ENCODE measurements at regions not wholly inside any gene's neighbourhood (a gene's known extent, or its start where the extent isn't known, plus 50 kb on each side); places are given as distances from the start of the nearest gene placed in this dataset.

DNA sequence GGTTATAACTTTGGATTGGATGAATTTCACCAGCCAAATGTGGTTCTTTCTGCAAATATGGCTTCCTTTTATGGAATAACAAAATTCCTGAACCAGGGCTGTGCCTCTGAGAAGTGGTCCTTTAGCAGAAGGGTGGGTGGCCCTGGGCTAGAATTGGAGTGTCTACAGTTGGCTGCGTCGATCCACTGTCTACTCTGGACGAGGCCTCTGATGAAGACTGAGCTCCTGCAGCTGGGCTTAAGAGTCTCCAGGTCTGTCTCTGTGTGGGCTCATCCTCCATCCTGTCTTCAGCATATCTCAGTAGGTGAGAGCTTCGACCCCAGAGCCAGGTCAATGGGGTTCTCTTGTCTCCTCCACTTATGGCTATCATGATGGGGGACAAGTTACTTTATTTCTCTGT lies 166.3 kb upstream of the PMEPA1 start:
- no peak for DNase-seq (ENCODE audit: low read depth)

DNA sequence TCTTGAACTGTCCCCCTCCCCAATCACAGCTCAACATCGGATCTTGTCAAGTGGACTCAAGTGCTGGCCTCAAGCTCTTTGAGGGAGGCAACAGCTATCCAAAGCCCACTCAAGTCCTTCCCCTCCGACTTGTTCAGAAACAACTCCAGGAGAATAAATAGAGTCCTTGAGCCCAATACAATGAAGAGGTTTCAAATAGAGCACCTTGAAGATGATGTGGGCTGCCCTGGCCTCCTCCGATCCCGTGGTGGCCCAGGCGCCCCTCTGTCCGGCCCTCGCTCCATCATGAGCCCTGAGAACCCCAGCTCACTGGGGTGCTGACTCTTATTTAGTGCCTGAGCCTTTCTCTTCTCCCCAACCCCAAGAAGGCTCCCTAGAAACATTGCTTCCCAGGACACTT lies 164.3 kb upstream of the PMEPA1 start:
- no peak for DNase-seq (ENCODE audit: low read depth)

DNA sequence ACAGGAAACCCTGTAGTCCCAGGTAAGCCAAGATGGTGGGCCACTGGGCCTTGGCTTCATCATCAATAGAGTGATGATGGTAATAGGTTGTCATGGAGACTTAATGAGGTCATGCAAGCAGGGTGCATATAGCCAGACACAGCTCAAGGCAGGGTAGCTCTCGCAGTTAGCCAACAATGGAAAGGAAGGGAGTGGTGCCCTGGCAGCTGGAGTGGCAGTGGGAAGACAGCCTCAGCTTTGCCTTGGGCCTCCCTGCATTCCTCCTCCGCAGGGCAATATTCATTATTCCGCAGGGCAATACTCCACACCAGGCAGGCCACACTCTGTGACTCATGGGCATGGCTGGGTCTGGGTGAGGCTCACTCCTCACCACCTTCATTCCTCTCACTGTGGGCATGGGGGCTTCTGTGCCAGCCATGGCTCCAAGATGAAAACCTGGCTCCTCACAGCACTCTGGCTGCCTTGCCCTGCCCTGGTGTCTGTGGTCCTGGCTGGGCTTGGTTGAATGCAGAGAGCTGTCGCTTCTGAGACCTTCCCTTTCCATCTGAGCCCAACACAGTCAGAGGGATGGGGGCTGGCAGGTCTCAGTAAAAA lies 163.1 kb upstream of the PMEPA1 start:
- DNase-seq (ENCODE audit: low read depth) = no peak

DNA sequence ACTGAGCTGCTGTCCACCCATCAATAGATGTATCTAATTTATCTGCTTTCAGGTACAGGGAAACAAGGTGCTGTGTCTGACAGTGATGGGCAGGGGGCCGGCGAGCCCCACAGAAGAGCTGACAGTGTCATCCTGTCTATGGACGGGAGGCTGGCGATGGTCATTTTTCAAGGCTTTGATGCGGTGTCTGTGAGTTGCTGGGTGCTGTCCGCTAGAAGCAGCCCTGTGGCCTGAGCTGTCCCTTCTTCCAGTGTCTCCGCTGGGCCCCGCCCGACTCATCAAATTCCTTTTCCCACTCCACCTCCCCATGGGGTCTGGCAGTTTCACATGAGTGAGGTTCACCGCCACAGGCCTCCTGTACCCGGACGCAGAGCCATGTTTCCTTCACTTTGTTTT lies 161.4 kb upstream of the PMEPA1 start:
- DNase-seq (ENCODE audit: low read depth) = no peak

DNA sequence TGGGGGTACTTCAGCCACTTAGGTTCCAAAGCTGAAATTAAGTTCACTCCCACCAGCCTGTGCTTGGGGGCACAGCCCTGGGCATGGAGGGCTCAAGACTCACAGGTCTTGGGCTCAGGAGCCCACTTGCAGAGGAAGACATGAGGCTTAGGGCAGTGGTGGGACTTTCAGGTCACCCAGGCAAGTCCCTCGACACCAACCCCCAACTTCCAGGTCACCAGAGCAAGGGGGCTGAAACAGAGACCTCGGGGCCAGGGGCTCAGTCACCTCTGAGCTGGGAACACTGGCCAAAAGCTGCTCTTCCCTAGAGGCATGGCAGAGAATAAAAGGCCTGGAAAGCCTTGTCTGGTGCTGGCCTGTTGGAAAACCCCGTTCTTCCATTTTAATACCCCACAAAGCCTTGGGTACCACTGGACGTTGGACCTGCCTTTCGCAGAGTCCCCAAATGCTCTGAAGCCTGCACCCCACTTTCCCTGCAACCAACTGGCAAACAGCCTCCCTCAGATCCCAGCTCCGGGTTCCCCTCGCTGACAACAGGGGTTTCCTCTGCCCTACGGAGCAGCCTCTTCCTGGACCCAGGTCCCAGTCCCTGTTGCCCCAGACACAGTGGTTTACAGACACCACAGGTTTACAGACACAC lies 160.9 kb upstream of the PMEPA1 start:
- DNase-seq (ENCODE audit: low read depth) = no peak

DNA sequence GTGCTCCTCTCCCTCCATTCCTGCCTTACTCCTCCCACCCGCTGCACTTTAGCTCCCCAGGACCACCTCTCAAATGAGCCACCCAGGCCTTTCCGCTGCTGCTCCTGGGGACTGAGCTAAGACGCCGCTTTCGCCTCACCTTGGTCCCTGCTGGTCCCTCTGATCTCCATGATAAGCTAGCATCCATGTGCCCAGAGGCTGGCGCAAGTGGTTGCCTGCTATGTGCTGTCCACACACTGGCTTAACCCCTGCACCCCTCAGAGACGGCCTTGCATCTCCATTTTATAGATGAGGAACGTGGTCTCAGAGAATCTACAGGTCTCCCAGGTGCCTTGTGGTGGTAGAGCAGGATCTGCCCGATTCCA lies 160.1 kb upstream of the PMEPA1 start:
- DNase-seq (ENCODE audit: low read depth) = no peak

DNA sequence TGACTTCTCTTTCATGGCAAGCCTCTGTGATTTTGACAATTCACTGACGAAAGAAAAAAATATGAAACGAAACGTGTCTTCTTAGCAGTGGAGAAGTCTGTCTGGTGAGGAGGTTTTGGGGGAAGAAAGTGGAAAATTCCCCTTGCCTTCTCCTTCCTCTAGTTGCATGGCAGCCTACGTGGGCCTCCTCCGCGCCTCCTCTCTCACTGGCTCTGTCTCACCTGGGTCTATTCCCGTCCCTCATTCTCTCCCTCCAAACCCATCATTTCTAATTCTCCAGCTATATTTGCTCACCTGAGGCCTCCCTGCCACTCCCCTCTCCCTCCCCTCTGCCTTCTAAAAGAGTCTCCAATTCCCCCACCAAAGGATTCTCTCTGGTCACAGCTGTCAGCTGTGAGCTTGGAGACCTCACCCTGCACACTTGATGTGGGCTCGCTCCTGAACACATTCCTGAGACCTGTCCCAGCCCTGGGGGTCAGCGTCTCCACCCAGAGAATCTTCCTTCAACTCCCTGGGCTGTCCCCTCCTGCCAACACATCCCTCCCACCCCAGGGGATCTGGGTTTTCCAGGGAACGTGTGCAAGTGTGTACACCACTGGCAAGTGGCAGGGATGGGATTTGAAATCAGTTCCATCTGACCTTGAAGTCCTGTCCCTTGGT lies 159.6 kb upstream of the PMEPA1 start:
- no peak for DNase-seq (ENCODE audit: low read depth)

DNA sequence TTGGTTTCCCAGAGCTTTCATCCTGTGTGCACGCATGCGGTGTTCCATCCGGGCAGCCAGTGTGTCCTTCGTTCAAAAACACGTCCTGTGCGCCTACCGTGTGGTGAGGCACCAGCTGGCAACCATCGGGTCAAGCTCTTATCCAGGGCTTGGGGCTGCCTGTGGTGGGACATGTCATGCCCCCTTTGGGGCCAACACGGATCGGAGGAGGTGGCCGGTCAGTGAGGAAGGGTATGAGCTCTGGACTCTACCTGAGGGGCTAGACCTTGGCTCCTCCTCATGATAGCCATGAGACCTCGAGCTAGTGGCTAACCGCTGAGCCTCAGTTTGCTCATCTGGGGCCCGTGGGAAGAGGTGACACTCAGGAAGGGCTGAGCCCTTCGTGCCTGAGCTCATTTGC lies 158.5 kb upstream of the PMEPA1 start:
- DNase-seq (ENCODE audit: low read depth) = no peak

DNA sequence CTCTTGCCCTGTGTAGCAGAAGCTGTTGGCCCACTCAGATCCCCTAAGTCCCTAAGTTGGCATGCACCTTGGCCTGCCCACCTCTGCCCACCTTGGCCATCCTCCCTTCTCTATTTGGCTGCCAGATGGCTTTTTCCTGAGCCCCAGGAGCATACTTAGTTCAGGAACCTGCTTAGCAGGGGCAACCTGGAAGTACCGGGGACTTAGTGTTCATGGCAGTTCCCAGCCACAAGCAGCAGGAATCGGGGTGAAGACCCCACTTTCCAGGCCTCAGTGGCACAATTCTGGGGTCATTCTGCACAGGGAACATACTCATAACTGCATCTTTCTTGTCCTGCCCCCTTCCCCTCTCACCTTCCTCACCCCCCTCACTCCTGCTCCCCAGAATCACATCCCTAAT lies 158.0 kb upstream of the PMEPA1 start:
- DNase-seq (ENCODE audit: low read depth) = no peak

DNA sequence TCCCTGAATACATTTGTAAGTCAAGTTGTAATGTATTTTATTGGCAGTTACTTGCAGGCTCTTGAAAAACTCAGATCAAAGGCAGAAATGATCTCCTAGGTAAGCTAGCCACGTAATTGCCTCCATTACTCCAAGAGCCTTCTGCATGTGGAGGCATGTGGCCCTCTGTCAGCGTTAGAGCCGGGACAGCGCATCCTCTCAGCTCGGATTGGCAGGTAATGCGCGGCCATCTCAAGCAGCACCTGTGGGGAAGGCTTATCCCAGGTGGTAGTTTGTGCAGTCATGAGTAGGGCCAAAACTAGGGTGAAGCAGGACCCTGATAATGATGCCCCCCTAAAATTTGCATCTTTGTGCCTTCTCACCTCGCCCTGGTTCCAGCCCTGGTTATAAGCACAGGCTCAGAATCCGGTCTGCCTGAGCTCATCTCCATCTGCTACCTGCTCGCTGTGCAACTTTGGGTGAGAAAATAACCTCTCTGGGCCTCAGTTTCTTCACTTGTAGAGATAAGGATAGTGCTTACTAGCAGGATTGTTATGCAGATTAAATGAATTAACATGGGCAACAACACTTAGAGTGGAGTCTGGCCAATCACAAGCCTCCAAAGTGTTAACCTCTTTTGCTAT lies 157.5 kb upstream of the PMEPA1 start:
- no peak for DNase-seq (ENCODE audit: low read depth)

DNA sequence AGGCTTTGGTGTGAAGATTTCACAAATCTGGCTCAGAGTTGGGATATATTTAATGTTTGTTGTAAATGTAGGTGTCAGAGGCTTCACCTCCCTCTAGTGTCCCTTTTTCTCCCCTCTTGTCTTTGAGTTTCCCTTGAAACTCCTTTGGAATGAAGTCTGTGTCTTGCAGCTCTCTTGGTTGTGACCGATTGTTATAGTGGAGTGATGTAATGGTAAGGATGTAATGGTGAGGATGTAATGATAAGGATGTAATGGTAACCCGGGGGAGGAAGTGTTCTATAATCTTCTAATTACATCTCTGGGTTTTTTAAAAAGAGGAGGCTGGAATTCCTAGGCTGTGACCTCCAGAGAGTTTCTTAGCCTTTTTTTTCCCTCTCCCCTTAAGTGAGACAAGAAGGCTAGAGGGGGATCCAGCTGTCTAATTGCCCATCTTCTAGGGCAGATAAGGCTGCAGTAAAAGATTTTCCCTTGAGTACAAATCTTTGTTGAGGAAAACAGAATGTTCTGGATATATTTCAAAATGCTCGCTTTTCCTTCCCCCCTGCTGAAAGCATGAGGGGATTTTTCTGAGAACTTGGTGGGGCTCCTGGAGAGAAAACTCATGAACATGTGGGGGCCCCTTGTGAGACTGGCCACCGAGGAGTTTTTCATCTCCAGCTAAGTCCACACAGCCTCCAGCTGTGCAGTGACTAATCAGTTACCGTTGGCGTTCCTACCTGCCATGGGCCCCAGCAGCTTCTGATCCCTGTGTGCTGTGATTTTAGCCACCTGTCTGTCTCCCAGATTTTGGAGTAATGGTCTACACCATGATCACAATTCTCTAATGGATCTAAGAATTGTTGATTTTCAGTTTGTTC lies 156.7 kb upstream of the PMEPA1 start:
- no peak for DNase-seq (ENCODE audit: low read depth)

DNA sequence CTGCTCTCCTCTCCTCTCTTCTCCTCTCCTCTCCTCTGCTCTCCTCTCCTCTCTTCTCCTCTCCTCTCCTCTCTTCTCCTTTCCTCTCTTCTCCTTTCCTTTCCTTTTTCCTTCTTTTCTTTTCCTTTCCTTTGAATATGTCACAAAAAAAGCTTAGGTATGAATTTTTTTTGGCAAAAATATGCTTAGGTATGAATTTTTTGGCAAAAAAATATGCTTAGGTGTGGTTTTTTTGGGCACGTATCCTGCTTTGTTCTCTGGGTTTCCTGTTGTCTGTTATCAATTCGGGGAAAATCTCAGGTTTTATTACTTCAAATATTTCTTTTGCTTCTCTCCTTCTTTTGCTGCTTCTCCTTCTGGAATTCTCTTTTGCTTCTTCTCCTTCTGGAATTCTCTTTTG lies 155.5 kb upstream of the PMEPA1 start:
- DNase-seq (ENCODE audit: low read depth) = no peak

DNA sequence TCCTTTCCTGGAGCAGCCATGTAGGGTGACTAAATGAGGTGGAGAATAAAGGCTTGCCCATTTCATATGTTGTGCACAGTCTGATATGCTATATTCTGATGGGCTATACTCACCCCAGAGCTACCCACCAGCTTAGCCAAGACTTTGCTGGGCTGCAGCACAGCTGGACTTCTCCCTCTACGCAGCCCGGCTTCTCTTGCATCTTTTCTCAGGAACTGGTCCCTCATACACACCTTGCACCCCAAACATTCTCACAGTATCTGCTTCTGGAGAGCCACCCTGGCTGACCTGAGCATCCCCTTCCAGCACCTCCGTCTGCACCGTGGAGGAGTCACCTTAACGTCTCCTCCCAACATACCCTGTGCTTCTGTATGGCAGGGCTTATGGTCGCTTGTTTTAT lies 150.8 kb upstream of the PMEPA1 start:
- no peak for DNase-seq (ENCODE audit: low read depth)

DNA sequence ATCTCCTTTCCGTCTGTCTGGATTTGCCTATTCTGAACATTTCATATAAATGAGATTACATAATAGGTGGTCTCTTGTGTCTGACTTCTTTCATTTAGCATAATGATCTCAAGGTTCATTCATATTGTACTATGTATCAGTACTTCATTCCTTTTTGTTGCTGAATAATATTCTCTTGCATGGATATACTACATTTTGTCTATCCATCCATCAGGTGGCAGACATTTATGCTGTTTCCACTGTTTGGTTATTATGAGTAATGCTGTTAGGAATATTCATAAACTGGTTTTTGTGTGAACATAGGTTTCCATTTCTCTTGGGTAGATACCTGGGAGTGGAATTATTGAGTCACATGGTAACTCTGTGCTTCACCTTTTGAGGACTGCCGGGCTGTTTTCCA lies 148.2 kb upstream of the PMEPA1 start:
- DNase-seq (ENCODE audit: low read depth) = no peak

DNA sequence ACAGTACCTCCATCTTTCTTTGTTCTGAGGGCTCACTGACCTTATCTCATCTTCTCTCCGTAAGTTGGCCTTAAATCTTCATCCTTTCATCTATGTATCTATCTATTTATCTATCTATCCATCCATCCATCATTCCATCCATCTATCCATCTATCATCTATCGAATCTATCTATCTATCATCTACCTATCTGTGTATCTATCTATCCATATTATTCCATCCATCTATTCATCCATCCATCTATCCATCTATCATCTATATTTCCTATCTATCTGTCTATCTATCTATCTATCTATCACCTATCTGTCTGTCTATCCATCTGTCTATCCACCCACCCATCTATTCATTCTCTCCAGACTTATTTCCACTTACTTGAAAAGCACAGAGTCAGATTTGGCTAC lies 147.3 kb upstream of the PMEPA1 start:
- no peak for DNase-seq (ENCODE audit: low read depth)

DNA sequence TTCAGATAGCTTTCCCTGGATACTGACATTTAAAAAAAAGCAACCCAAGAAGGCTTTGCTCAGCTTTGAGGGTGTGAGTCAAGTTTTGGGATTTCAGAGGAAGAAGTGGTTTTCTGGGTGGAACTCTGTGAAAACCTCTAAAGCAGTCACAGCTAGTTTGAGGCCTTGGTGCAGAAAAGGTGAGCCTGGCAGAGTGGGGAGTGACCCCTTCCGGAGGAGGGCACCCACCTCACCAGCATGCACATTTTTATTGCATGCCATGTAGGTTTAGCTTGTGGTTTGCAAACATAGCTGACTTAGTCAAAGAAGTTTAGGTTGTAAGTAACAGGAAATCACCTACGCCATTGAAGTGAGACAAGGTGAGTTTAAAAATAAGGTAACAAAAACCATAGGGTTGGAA lies 146.8 kb upstream of the PMEPA1 start:
- DNase-seq (ENCODE audit: low read depth) = no peak

DNA sequence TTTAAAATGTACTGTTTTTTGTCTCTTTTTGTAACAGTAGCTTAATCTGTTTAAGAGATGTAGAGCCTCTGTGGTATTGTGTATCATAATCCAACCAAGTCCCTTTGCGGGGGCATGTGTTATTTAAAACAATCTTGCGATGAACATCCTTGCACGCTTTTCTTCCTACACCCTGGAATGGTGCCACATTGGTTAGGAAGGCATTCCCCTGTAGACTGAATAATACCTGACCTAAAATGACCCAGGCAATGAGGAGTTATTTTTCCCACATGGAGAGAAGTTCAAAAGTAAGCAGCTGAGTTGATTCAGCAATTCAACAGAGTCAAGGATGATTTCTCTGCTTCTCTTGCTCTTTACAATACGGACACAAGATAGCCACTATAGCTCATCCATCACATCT lies 142.0 kb upstream of the PMEPA1 start:
- no peak for DNase-seq (ENCODE audit: low read depth)

DNA sequence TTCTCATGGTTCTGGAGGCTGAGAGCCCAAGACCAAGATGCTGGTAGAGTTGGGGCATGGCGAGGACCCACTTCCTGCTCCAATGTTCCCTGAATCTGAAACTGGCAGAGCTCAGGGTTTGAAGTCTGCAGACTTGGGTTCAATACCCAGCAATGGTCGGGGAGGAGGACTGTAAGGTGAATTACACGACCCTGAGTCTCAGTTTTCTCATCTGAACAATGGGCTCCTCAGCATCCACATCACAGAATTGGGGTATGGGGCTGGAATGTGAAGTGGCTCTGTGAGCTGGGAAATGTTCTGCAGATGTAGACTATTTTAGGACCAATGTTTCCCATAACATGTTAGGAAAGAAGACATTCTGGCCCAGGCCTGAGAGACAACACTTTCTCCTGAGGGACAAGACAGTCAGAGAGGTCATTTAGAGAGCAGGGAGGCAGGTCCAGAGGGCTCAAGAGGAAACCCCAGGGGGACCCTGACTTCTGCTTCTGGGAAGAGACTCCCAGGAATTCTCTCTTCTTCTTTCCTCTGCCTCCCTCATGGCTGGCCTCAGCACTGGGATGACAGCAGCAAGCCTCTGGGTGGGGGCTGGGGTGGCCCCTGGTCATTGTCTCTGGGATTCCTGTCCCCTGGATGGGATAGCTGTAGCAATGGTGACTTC lies 141.3 kb upstream of the PMEPA1 start:
- DNase-seq (ENCODE audit: low read depth) = no peak

DNA sequence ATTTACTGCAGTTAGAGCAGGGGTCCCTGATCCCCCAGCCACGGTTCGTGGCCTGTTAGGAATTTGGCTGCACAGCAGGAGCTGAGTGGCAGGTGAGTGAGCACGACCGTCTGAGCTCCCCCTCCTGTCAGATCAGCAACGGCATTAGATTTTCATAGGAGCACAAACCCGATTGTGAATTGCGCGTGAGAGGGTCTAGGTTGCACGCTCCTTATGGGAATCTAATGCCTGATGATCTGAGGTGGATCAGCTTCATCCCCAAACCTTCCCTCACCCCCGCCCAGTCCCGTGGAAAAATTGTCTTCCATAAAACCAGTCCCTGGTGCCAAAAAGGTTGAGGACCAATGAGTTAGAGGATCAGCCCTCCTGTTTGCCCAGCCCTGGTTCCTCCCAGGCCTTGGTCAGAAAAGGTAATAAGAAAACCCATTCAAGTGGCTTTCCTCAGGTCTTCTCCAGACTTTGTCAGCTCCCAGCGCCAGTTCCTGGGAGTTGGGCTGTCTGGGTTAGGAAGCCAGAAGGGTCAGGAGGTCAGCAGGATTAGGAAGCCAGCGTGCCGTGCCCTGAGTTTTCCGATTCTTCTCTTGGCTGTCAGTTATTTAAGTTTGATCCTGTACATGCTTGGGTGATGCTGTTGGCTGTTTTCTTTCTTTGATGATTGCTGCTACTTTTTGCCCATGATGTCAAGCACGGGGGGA lies 139.9 kb upstream of the PMEPA1 start:
- DNase-seq (ENCODE audit: low read depth) = no peak

DNA sequence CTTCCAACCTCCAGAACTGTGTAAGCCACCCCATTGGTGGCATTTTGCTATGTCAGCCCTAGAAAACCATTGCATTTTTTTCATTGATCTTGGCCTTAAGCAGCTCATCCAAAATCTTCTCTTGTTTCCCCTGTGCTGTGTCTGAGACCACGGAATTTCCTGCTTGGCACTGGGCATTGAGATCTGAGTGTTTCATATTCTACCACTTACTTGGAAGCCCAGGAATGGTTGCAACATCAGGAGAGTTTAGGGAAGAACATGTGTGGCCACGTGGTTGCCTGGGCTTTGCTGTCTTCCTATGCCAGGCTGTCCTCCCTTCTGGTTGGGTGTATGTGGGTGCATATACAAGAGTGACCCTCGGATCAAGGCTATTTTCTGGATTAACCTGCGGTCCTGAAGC lies 139.3 kb upstream of the PMEPA1 start:
- DNase-seq (ENCODE audit: low read depth) = no peak

DNA sequence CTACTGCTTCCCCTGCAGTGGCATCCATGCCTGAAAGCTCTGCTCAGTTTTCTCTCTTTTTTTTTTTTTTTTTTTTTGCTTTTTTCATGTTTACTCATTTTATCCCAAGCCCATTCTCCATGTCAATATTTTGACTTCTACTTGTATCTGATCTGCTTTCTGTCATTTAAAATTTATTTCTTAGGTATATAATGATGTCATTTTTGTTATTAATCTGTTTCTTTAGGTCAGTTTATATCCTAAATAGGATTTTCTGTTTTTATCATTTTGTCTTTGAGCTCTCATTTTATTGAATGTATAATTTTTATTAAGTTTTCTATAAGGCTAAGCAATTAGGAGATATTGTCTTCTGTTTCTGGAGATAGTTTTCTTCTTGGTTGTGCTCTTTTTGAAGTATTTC lies 138.5 kb upstream of the PMEPA1 start:
- DNase-seq (ENCODE audit: low read depth) = no peak

Measured in non-pigmented ciliary epithelial cell (primary cell).